HepG2 (cell line): ENCODE measurements at regions not wholly inside any gene's neighbourhood (a gene's known extent, or its start where the extent isn't known, plus 50 kb on each side); places are given as distances from the start of the nearest gene placed in this dataset.

Experiments
- ATAC-seq: fragments of 200-7000 bp; cut with Tn5 transposase; 3 replicates; pipeline ENCODE4 v1.9.1; 2020; ENCODE audit warnings: mild to moderate bottlenecking, moderate library complexity
- BruUV-seq: library from RNA; stranded (reverse); fragments of 400-500 nt; replicated peaks from 2 replicates; lab custom pipeline; 2021; lab: Mats Ljungman, UMichigan
- CTCF ChIA-PET: fragments of 300-600 bp; formaldehyde crosslinking; extraction: SDS; loops from one replicate; lab custom pipeline; 2021; ENCODE audit warnings: low total read pairs, inconsistent platforms, low intra/inter-chr PET ratio; lab: Yijun Ruan, JAX
- POLR2A ChIA-PET: fragments of 350-600 bp; sonication (Branson Sonifier 250); formaldehyde crosslinking; loops from one replicate; lab custom pipeline; 2020; ENCODE audit warnings: antibody characterized with exemption, inconsistent platforms; lab: Yijun Ruan, JAX
- DNase-seq: peaks from one replicate; pipeline ENCODE4 v3.0.0-alpha.2; 2015; ENCODE audit warnings: low spot score
- FAIRE-seq: peaks from 3 replicates; lab custom pipeline; 2011; peaks lifted over from hg19 to GRCh38; lab: Jason Lieb, UNC
- H2AFZ ChIP-seq: one replicate; pipeline ENCODE4 v1.6.1; 2011; ENCODE audit warnings: low read length, inconsistent platforms
- H3K27ac ChIP-seq: fragments of 300-600 bp; 3 replicates; pipeline ENCODE4 v1.8.0; 2011; ENCODE audit warnings: mixed run types, mild to moderate bottlenecking, mixed read lengths, low read length, inconsistent platforms; ENCODE audit not compliant: insufficient read depth; ENCODE audit errors: extremely low read length
- H3K27me3 ChIP-seq, 2 experiments: fragments of 200-600 bp in 1 of 2; 2 replicates in 1 of 2; 3 replicates in 1 of 2; pipeline versions ENCODE4 v1.6.0 to v1.8.0; 2011; ENCODE audit warnings: low read length in 2 of 2, mild to moderate bottlenecking in 2 of 2, moderate library complexity in 2 of 2, inconsistent platforms in 1 of 2; ENCODE audit not compliant: insufficient read depth in 2 of 2, control insufficient read depth in 1 of 2
- H3K36me3 ChIP-seq, 2 experiments: fragments of 200-600 bp in 1 of 2; replicated peaks in 1 of 2; 2 replicates in 1 of 2; 3 replicates in 1 of 2; pipeline versions ENCODE4 v1.5.1 to v1.8.0; 2011; ENCODE audit warnings: low read length in 2 of 2, inconsistent platforms in 1 of 2; ENCODE audit not compliant: insufficient read depth in 2 of 2, control insufficient read depth in 1 of 2
- H3K4me1 ChIP-seq: 2 replicates; pipeline ENCODE4 v1.5.1; 2012; ENCODE audit warnings: low read length, inconsistent platforms; ENCODE audit not compliant: insufficient read depth
- H3K4me2 ChIP-seq: 2 replicates; pipeline ENCODE4 v1.6.0; 2011; ENCODE audit warnings: low read depth, low read length, inconsistent platforms
- H3K4me3 ChIP-seq, 3 experiments: fragments of 200-600 bp in 1 of 3; sonication (generic), shearing (Covaris generic) in 1 of 3; replicated peaks in 1 of 3; 2 replicates each; pipeline ENCODE4 v1.5.1; 2011 to 2016; ENCODE audit warnings: low read length in 3 of 3, inconsistent platforms in 2 of 3, low read depth in 2 of 3, mild to moderate bottlenecking in 2 of 3, control low read depth in 1 of 3, mixed read lengths in 1 of 3; ENCODE audit not compliant: insufficient read depth in 1 of 3
- H3K79me2 ChIP-seq: one replicate; pipeline ENCODE4 v1.6.1; 2011; ENCODE audit warnings: low read length, inconsistent platforms; ENCODE audit not compliant: insufficient read depth
- H3K9ac ChIP-seq: 2 replicates; pipeline ENCODE4 v1.6.0; 2011; ENCODE audit warnings: mild to moderate bottlenecking, low read depth, low read length, inconsistent platforms; ENCODE audit not compliant: insufficient read depth
- H3K9me3 ChIP-seq: 2 replicates; pipeline ENCODE4 v1.5.1; 2012; ENCODE audit warnings: mild to moderate bottlenecking, low read length
- H4K20me1 ChIP-seq: 2 replicates; pipeline ENCODE4 v1.6.0; 2011; ENCODE audit warnings: inconsistent platforms, mild to moderate bottlenecking, low read length, moderate library complexity; ENCODE audit not compliant: insufficient read depth
- ARNTL ChIP-seq: sonication (generic); formaldehyde crosslinking; IDR thresholded peaks from 2 replicates; pipeline ENCODE4 v1.4.0; 2020; ENCODE audit warnings: mild to moderate bottlenecking, missing genetic modification reagents
- GABPA ChIP-seq, 2 experiments: IDR thresholded peaks; 2 replicates each; pipeline ENCODE4 v1.6.1; 2011 to 2016; ENCODE audit warnings: low read depth in 2 of 2, low read length in 1 of 2, missing biosample characterization in 1 of 2, missing genetic modification characterization in 1 of 2
- GATAD2A ChIP-seq: IDR thresholded peaks from 2 replicates; pipeline ENCODE4 v1.6.1; 2016
- KDM1A ChIP-seq: IDR thresholded peaks from 2 replicates; pipeline ENCODE4 v1.6.1; 2016; ENCODE audit warnings: missing compliant biosample characterization
- KLF12 ChIP-seq: sonication (generic); formaldehyde crosslinking; IDR thresholded peaks from 2 replicates; pipeline ENCODE4 v1.4.0; 2020; ENCODE audit warnings: missing genetic modification reagents, borderline replicate concordance
- MAFF ChIP-seq: IDR thresholded peaks from 2 replicates; pipeline ENCODE4 v1.6.1; 2011; ENCODE audit warnings: low read depth, low read length, improper control_type of control experiment
- MBD4 ChIP-seq: IDR thresholded peaks from 2 replicates; pipeline ENCODE4 v1.6.1; 2012; ENCODE audit warnings: low read length, inconsistent platforms, borderline replicate concordance
- NCOA2 ChIP-seq: sonication (generic); formaldehyde crosslinking; IDR thresholded peaks from 2 replicates; pipeline ENCODE4 v1.8.0; 2022; ENCODE audit warnings: inconsistent platforms
- PLRG1 ChIP-seq: fragments of 450-650 bp; conservative IDR thresholded peaks from 2 replicates; pipeline ENCODE4 v1.6.1; 2016
- SOX5 ChIP-seq: IDR thresholded peaks from 2 replicates; pipeline ENCODE4 v1.6.1; 2016; ENCODE audit warnings: borderline replicate concordance
- SP1 ChIP-seq, 2 experiments: fragments of 450-650 bp in 1 of 2; sonication (generic) in 1 of 2; formaldehyde crosslinking in 1 of 2; IDR thresholded peaks; 2 replicates each; pipeline versions ENCODE4 v1.4.0 to v1.6.1; 2016 to 2020; ENCODE audit warnings: missing genetic modification reagents in 1 of 2
- SUZ12 ChIP-seq: fragments of 150-350 bp; IDR thresholded peaks from 2 replicates; pipeline ENCODE4 v1.6.1; 2014; ENCODE audit warnings: low read depth, low read length
- ZNF382 ChIP-seq: sonication (generic); formaldehyde crosslinking; IDR thresholded peaks from 2 replicates; pipeline ENCODE4 v1.5.0; 2020; ENCODE audit warnings: missing genetic modification reagents, mild to moderate bottlenecking, borderline replicate concordance
- ZNF652 ChIP-seq: IDR thresholded peaks from 2 replicates; pipeline ENCODE4 v1.6.1; 2016; ENCODE audit warnings: low read depth, borderline replicate concordance
- WGBS: methylation state at CpG from one replicate; pipeline ENCODE4 v1.1.6; 2017; ENCODE audit warnings: low lambda C conversion rate; 5-methylcytosine and 5-hydroxymethylcytosine counted together
- in situ Hi-C: cut with HindIII; loops from 2 replicates; pipeline ENCODE4 v1.10.0; 2017; ENCODE audit warnings: low pct_unique_long_range_greater_than_20kb; ENCODE audit not compliant: extremely low pct_ligation_motif_present
- intact Hi-C: fragments of 100-400 bp; cut with micrococcal nuclease; formaldehyde crosslinking; loops from one replicate; pipeline ENCODE4 v1.10.0; 2022; ENCODE audit not compliant: unreplicated experiment
- TF ChIP-seq, protein P1 (sequence below): IDR thresholded peaks from 2 replicates; pipeline ENCODE4 v1.6.1; 2016
- TF ChIP-seq, protein P2 (sequence below): sonication (generic); formaldehyde crosslinking; IDR thresholded peaks from 2 replicates; pipeline ENCODE4 v1.8.1; 2023; ENCODE audit warnings: mild to moderate bottlenecking, moderate library complexity, missing genetic modification reagents
- TF ChIP-seq, protein P3 (sequence below): IDR thresholded peaks from 2 replicates; pipeline ENCODE4 v1.6.1; 2012; ENCODE audit warnings: inconsistent platforms
- TF ChIP-seq, protein P4 (sequence below): IDR thresholded peaks from 2 replicates; pipeline ENCODE4 v1.6.1; 2018; ENCODE audit warnings: missing genetic modification reagents
- TF ChIP-seq, protein P5 (sequence below): sonication (generic); formaldehyde crosslinking; IDR thresholded peaks from 2 replicates; pipeline ENCODE4 v1.4.0; 2020; ENCODE audit warnings: mild to moderate bottlenecking, missing genetic modification reagents

DNA sequence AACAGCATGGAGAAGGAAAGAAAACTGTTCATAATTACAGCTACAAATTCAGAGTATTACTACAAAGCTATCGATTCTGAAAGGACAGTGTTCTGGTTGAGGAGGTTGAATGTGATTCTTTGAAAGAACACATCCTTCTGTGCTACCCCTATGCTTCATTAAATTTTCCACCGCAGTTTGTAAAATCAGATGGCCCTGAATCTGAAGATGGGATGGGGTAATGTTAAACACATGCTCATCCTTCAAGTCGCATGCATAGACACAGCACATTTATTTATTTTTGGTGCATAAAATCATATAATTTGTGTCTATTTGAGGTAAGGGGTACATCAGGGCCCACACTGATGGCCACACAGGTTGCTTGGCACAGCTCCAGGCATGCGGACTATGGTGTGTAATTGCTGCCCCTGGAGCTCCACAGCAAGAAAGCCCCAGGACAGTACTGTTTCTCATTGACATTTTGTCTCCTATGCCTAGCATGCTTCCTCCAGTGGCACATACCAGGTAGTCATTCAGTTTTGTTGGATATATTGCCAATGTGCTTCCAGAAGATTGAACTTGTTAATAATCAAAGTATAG lies 238.8 kb upstream of the TANK start:
- Histone ChIP-seq H3K4me3 (no peak overlapping the region), H3K27me3 (no peaks in the 10 kb centered on the region), H3K36me3 (no peaks in the 10 kb centered on the region), H4K20me1 (no peaks in the 10 kb centered on the region), H3K27ac (no peak overlapping the region), H3K79me2 (no peaks in the 10 kb centered on the region), H3K9ac (no peak overlapping the region), H3K4me1 (no peaks in the 10 kb centered on the region), H3K9me3 (no peaks in the 10 kb centered on the region), H2AFZ (no peak overlapping the region), H3K4me2 (no peak overlapping the region)
- no peak for TF ChIP-seq KLF12
- no peak for TF ChIP-seq GATAD2A
- TF ChIP-seq, protein P1, sequence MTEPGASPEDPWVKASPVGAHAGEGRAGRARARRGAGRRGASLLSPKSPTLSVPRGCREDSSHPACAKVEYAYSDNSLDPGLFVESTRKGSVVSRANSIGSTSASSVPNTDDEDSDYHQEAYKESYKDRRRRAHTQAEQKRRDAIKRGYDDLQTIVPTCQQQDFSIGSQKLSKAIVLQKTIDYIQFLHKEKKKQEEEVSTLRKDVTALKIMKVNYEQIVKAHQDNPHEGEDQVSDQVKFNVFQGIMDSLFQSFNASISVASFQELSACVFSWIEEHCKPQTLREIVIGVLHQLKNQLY: no peak
- TF ChIP-seq MAFF: no peak
- no peak for TF ChIP-seq PLRG1
- TF ChIP-seq, protein P2, sequence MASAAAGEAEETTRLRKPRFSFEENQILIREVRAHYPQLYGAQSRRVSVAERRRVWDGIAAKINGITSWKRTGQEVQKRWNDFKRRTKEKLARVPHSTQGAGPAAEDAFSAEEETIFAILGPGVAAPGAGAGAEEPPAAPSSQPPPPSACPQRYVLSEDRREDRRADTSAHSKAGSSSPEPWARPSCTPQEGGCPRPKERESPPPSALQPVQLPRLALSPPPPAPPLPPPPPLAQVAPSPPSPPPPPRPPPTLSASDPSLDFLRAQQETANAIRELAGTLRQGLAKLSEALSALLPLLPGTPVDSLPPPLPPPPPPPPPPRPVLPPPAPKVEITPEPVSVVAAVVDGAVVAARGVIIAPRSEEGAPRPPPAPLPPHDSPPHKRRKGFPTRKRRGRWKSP (CRISPR knock-in tag): no peak
- no peak for TF ChIP-seq GABPA (IDR thresholded peaks at IDR 0.05; ENCODE audit: low read depth, low read length)
- no peak for TF ChIP-seq GABPA (CRISPR knock-in tag; IDR thresholded peaks at IDR 0.05; ENCODE audit: low read depth)
- TF ChIP-seq ARNTL (CRISPR knock-in tag): no peak
- TF ChIP-seq SUZ12: no peak
- TF ChIP-seq ZNF652 (CRISPR knock-in tag): no peak
- no peak for TF ChIP-seq ZNF382 (CRISPR knock-in tag)
- TF ChIP-seq, protein P3, sequence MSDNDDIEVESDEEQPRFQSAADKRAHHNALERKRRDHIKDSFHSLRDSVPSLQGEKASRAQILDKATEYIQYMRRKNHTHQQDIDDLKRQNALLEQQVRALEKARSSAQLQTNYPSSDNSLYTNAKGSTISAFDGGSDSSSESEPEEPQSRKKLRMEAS: no peak
- TF ChIP-seq KDM1A (CRISPR knock-in tag): no peak
- no peak for TF ChIP-seq MBD4
- TF ChIP-seq, protein P4, sequence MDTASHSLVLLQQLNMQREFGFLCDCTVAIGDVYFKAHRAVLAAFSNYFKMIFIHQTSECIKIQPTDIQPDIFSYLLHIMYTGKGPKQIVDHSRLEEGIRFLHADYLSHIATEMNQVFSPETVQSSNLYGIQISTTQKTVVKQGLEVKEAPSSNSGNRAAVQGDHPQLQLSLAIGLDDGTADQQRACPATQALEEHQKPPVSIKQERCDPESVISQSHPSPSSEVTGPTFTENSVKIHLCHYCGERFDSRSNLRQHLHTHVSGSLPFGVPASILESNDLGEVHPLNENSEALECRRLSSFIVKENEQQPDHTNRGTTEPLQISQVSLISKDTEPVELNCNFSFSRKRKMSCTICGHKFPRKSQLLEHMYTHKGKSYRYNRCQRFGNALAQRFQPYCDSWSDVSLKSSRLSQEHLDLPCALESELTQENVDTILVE (CRISPR knock-in tag): no peak
- no peak for TF ChIP-seq SOX5 (CRISPR knock-in tag)
- TF ChIP-seq SP1 (IDR thresholded peaks at IDR 0.05): no peak
- no peak for TF ChIP-seq SP1 (CRISPR knock-in tag; IDR thresholded peaks at IDR 0.05)
- no peak for TF ChIP-seq NCOA2 (CRISPR knock-in tag)
- TF ChIP-seq, protein P5, sequence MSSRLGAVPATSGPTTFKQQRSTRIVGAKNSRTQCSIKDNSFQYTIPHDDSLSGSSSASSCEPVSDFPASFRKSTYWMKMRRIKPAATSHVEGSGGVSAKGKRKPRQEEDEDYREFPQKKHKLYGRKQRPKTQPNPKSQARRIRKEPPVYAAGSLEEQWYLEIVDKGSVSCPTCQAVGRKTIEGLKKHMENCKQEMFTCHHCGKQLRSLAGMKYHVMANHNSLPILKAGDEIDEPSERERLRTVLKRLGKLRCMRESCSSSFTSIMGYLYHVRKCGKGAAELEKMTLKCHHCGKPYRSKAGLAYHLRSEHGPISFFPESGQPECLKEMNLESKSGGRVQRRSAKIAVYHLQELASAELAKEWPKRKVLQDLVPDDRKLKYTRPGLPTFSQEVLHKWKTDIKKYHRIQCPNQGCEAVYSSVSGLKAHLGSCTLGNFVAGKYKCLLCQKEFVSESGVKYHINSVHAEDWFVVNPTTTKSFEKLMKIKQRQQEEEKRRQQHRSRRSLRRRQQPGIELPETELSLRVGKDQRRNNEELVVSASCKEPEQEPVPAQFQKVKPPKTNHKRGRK: no peak
- ChIA-PET POLR2A (no interaction called here), CTCF (no interaction called here)
- 38% methylated on average over 4 of the region's 4 CpGs for WGBS
- BruUV-seq: no TSS peak
- ATAC-seq (no peak), FAIRE-seq (no peak), DNase-seq (no peak)
- in situ Hi-C loops (no loop called here), intact Hi-C loops (no loop called here)
